ENCODE measurements at regions not wholly inside any gene's neighbourhood (a gene's known extent, or its start where the extent isn't known, plus 50 kb on each side); places are given as distances from the start of the nearest gene placed in this dataset.

- Histone ChIP-seq H3K27ac (no peak overlapping the region), H3K4me1 (ENCODE audit: control insufficient read depth in 1 of 2, insufficient read depth in 1 of 2, low read depth in 1 of 2, low read length in 1 of 2) (peaks cover 15 to 18% of the 10 kb centered on the region in 2 experiments), H3K4me3 (ENCODE audit: low read depth in 1 of 2, low read length in 1 of 2) (no peak overlapping the region), H3K27me3 (no peaks in the 10 kb centered on the region), H3K36me3 (no peaks in the 10 kb centered on the region), H3K9me3 (no peaks in the 10 kb centered on the region)
- no peak for TF ChIP-seq CTCF (IDR thresholded peaks at IDR 0.05)
These were observed 102.8 kb upstream of the SGK1 start for GRCh38 chr6:134420614-134421181.

DNA sequence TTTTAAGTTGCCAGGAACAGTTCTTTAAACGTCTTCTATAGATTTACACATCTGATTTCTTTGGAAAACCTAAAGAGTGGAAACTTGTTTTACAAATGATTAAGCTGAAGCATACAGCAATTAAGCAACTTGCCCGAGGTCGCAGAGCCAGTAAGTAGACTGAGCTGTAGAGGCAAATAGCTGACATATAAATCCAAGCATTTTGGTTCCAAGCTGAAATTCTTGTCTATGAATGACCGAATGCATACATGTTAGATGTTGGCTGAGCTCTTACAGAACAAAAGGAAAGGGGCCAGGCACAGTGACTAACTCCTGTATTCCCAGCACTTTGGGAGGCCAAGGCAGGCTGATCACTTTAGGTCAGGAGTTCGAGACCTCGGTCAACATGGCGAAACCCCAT lies 101.8 kb upstream of the SGK1 start:
- Histone ChIP-seq H3K27me3 (no peaks in the 10 kb centered on the region), H3K4me3 (ENCODE audit: low read depth in 1 of 2, low read length in 1 of 2) (no peak overlapping the region), H3K9me3 (no peaks in the 10 kb centered on the region), H3K36me3 (no peaks in the 10 kb centered on the region), H3K4me1 (ENCODE audit: control insufficient read depth in 1 of 2, insufficient read depth in 1 of 2, low read depth in 1 of 2, low read length in 1 of 2) (peaks cover 25 to 28% of the 10 kb centered on the region in 2 experiments), H3K27ac (no peak overlapping the region)
- no peak for TF ChIP-seq CTCF (IDR thresholded peaks at IDR 0.05)

DNA sequence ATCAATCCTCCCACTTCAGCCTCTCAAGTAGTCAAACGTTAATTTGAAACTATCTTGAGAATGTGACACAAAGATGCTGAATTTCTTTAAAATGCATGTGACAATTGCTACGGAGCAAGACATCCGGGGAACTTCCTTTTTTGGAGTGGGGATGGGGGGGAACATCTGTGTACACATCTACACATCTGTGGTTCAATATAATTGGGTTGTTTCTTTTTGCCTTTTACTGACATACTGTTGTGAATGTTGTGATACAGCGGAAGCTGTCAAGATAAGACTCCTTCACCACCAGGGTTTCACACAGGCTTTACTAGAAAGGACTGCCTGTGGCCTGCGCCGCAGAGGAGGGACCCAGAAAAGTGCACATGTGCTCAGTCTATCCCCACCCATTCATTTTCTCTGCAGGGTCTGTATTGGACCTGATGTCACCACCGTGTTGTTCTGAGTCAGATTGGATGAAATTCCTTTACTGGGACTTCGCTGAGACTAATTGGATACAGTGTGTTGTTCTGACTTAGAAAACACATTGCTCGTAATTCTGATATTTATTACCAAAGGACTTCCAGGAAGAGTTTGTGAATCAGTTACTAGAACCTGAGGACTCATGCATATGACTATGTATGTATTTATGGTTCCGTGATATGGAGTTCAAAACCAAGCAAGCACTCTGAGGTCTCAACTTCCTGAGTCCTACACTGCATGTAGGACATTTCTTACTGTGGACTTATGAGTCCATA lies 98.7 kb upstream of the SGK1 start:
- H3K4me1 ChIP-seq (ENCODE audit: control insufficient read depth in 1 of 2, insufficient read depth in 1 of 2, low read depth in 1 of 2, low read length in 1 of 2) = peaks cover 52% of the 10 kb centered on the region in 2 experiments
- no peak overlapping the region for H3K4me3 ChIP-seq (ENCODE audit: low read depth in 1 of 2, low read length in 1 of 2)
- H3K27ac ChIP-seq = peak overlapping the region; percentile 94
- TF ChIP-seq CTCF (IDR thresholded peaks at IDR 0.05) = no peak
- H3K36me3 ChIP-seq = no peaks in the 10 kb centered on the region
- H3K27me3 ChIP-seq = no peaks in the 10 kb centered on the region
- no peaks in the 10 kb centered on the region for H3K9me3 ChIP-seq

GRCh38 chr6:134415656-134416055 lies 97.7 kb upstream of the SGK1 start:
- no peaks in the 10 kb centered on the region for H3K9me3 ChIP-seq
- no peaks in the 10 kb centered on the region for H3K27me3 ChIP-seq
- H3K36me3 ChIP-seq = no peaks in the 10 kb centered on the region
- H3K27ac ChIP-seq = peak overlapping the region; percentile 94
- no peak overlapping the region for H3K4me3 ChIP-seq (ENCODE audit: low read depth in 1 of 2, low read length in 1 of 2)
- no peak for TF ChIP-seq CTCF (IDR thresholded peaks at IDR 0.05)
- peaks cover 55 to 59% of the 10 kb centered on the region in 2 experiments for H3K4me1 ChIP-seq (ENCODE audit: control insufficient read depth in 1 of 2, insufficient read depth in 1 of 2, low read depth in 1 of 2, low read length in 1 of 2)

DNA sequence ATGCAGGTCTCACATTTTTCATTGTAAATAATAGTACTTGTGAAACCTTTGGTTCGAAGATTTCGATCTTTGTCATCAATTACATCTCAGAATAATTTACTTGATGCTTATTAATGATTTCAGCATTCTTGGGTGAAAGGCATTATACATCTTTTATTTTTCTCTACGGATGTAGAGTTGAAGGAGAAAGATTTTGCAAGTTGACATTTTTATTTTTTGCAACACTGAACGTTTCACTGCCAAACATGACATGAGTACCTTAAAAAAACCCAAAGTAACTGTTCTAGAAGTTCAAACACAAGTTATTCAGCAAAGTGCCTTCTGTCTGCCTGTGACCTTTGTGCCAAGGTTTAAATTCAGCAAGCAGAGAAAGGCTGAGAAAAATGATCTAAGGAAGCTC lies 97.3 kb upstream of the SGK1 start:
- H3K4me1 ChIP-seq (ENCODE audit: control insufficient read depth in 1 of 2, insufficient read depth in 1 of 2, low read depth in 1 of 2, low read length in 1 of 2) = peaks cover 55 to 59% of the 10 kb centered on the region in 2 experiments
- TF ChIP-seq CTCF (IDR thresholded peaks at IDR 0.05) = no peak

More for the DNA sequence above, 97.3 kb upstream of the SGK1 start:
- H3K27me3 ChIP-seq = no peaks in the 10 kb centered on the region
- no peaks in the 10 kb centered on the region for H3K36me3 ChIP-seq
- no peaks in the 10 kb centered on the region for H3K9me3 ChIP-seq
- H3K4me3 ChIP-seq (ENCODE audit: low read depth in 1 of 2, low read length in 1 of 2) = no peak overlapping the region
- peak overlapping the region; percentile 94 for H3K27ac ChIP-seq
